DOHH2 (cell line): ENCODE measurements at regions not wholly inside any gene's neighbourhood (a gene's known extent, or its start where the extent isn't known, plus 50 kb on each side); places are given as distances from the start of the nearest gene placed in this dataset.

Experiments used
- H3F3A ChIP-seq: fragments of 200-600 bp; sonication (generic), shearing (Covaris generic); 2 replicates; pipeline ENCODE4 v1.6.0; 2016; ENCODE audit warnings: antibody characterized with exemption, mild to moderate bottlenecking; ENCODE audit not compliant: control insufficient read depth, insufficient read depth
- H3K27ac ChIP-seq: fragments of 200-600 bp; sonication (generic); 2 replicates; pipeline ENCODE4 v1.5.1; 2014; ENCODE audit warnings: low read depth, mild to moderate bottlenecking, low read length, moderate library complexity
- H3K27me3 ChIP-seq: fragments of 200-600 bp; sonication (generic); 2 replicates; pipeline ENCODE4 v1.6.1; 2014; ENCODE audit warnings: mild to moderate bottlenecking, low read length, mixed read lengths; ENCODE audit not compliant: control insufficient read depth
- H3K36me3 ChIP-seq: fragments of 200-600 bp; sonication (generic); 2 replicates; pipeline ENCODE4 v1.6.1; 2014; ENCODE audit warnings: mild to moderate bottlenecking, low read length, moderate library complexity, mixed read lengths; ENCODE audit not compliant: control insufficient read depth
- H3K4me1 ChIP-seq: fragments of 200-600 bp; sonication (generic); 2 replicates; pipeline ENCODE4 v1.6.1; 2014; ENCODE audit warnings: mild to moderate bottlenecking, low read length, mixed read lengths; ENCODE audit not compliant: control insufficient read depth
- H3K4me2 ChIP-seq: fragments of 200-600 bp; sonication (generic); 2 replicates; pipeline ENCODE4 v1.6.0; 2014; ENCODE audit warnings: mild to moderate bottlenecking, low read length, moderate library complexity
- H3K4me3 ChIP-seq: fragments of 200-600 bp; sonication (generic); 2 replicates; pipeline ENCODE4 v1.5.1; 2014; ENCODE audit warnings: mild to moderate bottlenecking, low read length, mixed read lengths
- H3K79me2 ChIP-seq: fragments of 200-600 bp; sonication (generic); 2 replicates; pipeline ENCODE4 v1.6.1; 2014; ENCODE audit warnings: mild to moderate bottlenecking, low read length, mixed read lengths; ENCODE audit not compliant: control insufficient read depth
- H3K9me2 ChIP-seq: fragments of 200-600 bp; sonication (generic); replicated peaks from 2 replicates; pipeline ENCODE4 v1.6.1; 2014; ENCODE audit warnings: mild to moderate bottlenecking, low read length, mixed read lengths; ENCODE audit not compliant: control insufficient read depth
- H3K9me3 ChIP-seq: fragments of 200-600 bp; sonication (generic); 2 replicates; pipeline ENCODE4 v1.6.1; 2014; ENCODE audit warnings: antibody characterized with exemption, low read length, mixed read lengths; ENCODE audit not compliant: control insufficient read depth, insufficient read depth
- H4K20me1 ChIP-seq: fragments of 200-600 bp; sonication (generic); 2 replicates; pipeline ENCODE4 v1.6.0; 2014; ENCODE audit warnings: low read depth, mild to moderate bottlenecking, antibody characterized with exemption, low read length, moderate library complexity; ENCODE audit not compliant: control insufficient read depth, insufficient read depth
- EZH2phosphoT487 ChIP-seq: fragments of 200-600 bp; sonication (generic); IDR thresholded peaks from 2 replicates; pipeline ENCODE4 v1.6.1; 2017; ENCODE audit warnings: borderline replicate concordance, mild to moderate bottlenecking, antibody characterized with exemption, low read length, moderate library complexity, mixed read lengths
- TF ChIP-seq, protein P1 (sequence below): fragments of 200-600 bp; sonication (generic); IDR thresholded peaks from one replicate; pipeline ENCODE4 v1.5.1; 2014; ENCODE audit warnings: antibody characterized with exemption, mild to moderate bottlenecking, low read depth, low read length; ENCODE audit not compliant: poor library complexity, severe bottlenecking

DNA sequence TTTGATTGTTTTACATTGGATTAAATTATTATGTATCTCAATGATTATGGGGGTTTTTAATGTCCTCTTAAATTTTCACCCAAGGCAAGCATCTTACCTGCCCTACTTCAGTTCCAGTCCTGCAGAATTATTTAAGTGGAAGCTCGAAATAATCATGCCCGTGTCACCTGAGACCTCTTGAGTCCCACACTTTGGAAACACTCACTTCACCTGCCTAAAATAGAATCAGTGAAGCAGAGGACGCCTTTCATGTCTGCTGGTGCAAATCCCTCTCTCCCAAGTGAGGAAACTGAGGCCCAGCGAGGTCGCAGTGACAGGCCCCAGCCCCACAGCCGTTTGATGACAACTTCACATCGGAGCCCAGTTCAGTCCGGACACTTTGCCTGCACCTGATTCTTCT is 284.6 kb downstream of the C16orf95 start:
- no peak overlapping the region for H3K4me2 ChIP-seq
- no peaks in the 10 kb centered on the region for H3K27me3 ChIP-seq
- H4K20me1 ChIP-seq, result no peaks in the 10 kb centered on the region
- H3K27ac ChIP-seq, result no peak overlapping the region
- TF ChIP-seq, protein P1, sequence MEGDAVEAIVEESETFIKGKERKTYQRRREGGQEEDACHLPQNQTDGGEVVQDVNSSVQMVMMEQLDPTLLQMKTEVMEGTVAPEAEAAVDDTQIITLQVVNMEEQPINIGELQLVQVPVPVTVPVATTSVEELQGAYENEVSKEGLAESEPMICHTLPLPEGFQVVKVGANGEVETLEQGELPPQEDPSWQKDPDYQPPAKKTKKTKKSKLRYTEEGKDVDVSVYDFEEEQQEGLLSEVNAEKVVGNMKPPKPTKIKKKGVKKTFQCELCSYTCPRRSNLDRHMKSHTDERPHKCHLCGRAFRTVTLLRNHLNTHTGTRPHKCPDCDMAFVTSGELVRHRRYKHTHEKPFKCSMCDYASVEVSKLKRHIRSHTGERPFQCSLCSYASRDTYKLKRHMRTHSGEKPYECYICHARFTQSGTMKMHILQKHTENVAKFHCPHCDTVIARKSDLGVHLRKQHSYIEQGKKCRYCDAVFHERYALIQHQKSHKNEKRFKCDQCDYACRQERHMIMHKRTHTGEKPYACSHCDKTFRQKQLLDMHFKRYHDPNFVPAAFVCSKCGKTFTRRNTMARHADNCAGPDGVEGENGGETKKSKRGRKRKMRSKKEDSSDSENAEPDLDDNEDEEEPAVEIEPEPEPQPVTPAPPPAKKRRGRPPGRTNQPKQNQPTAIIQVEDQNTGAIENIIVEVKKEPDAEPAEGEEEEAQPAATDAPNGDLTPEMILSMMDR, result no peak
- TF ChIP-seq EZH2phosphoT487, result no peak
- H3K4me1 ChIP-seq, result no peaks in the 10 kb centered on the region
- H3F3A ChIP-seq, result no peaks in the 10 kb centered on the region
- H3K79me2 ChIP-seq, result no peaks in the 10 kb centered on the region
- H3K4me3 ChIP-seq, result no peak overlapping the region
- no peaks in the 10 kb centered on the region for H3K9me3 ChIP-seq
- no peaks in the 10 kb centered on the region for H3K36me3 ChIP-seq
- H3K9me2 ChIP-seq, result no peaks in the 10 kb centered on the region

DNA sequence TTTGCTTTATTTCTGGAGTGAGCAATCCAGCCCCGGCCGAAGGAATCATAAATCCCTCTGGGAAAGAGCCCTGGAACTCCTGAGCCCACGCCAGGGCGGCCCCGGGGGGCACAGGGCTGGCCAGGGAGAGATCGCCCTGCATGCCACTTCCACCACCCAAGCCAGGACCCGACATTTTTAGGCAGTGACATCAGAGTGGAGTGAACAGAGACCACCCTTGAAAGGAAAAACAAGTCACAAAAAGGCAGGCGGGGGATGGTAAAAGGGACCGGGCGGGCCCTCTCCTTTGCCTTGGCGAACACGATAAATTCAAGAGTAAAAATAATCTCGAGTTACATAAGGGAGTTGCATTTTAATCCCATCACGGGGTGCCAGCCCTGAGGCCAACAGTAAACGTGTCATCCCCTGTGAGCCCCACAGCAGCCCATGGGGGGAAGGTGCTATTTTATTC is 284.1 kb downstream of the C16orf95 start:
- no peaks in the 10 kb centered on the region for H3F3A ChIP-seq
- H3K27ac ChIP-seq, result no peak overlapping the region

DNA sequence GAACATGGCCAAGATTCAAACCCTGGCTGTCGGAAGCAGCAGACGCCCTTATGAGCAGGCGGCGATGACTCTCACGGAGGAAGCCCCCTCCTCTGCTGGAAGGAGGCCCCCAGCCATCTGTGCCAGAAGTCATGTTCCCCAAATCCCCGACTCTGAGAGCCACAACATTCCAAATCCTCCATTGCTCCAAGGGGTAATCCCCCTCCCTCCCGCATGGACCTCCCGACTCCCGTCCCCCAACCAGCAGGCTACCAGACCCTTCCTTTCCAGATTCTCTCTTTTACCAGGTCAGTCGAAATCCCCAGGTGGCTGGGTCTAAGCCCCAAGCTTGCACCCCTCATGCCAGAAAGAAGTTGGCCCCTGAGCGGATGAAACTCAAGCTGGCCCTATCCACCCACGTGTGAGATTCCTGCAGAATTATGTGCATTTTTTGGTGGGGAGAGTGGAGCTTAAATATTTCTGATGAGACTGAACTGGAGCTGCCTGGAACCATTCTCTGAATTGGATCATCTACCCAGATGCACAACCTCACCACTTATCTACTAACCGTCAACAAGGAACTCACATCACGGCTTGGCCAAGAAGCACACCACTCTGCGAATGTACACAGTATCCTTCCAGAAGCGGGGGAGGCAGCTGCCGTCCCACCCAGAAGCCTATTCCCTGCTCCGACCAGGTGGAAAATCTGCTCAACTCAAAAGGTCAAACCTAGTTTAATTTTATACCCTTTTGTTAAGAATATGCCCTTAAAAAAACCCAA is 283.5 kb downstream of the C16orf95 start:
- TF ChIP-seq, protein P1, result no peak
- no peak for TF ChIP-seq EZH2phosphoT487
- H3K27me3 ChIP-seq, result no peaks in the 10 kb centered on the region
- no peaks in the 10 kb centered on the region for H3K9me3 ChIP-seq
- H3K4me3 ChIP-seq, result no peak overlapping the region
- no peaks in the 10 kb centered on the region for H3K79me2 ChIP-seq
- H3K36me3 ChIP-seq, result no peaks in the 10 kb centered on the region
- no peaks in the 10 kb centered on the region for H4K20me1 ChIP-seq
- no peak overlapping the region for H3K27ac ChIP-seq
- H3K9me2 ChIP-seq, result no peaks in the 10 kb centered on the region
- H3K4me1 ChIP-seq, result no peaks in the 10 kb centered on the region
- no peaks in the 10 kb centered on the region for H3F3A ChIP-seq
- no peak overlapping the region for H3K4me2 ChIP-seq

More for the DNA sequence above, 284.1 kb downstream of the C16orf95 start:
- Histone ChIP-seq H3K79me2 (no peaks in the 10 kb centered on the region), H3K4me2 (no peak overlapping the region), H3K9me3 (no peaks in the 10 kb centered on the region), H3K36me3 (no peaks in the 10 kb centered on the region), H3K4me1 (no peaks in the 10 kb centered on the region), H3K4me3 (no peak overlapping the region), H3K9me2 (no peaks in the 10 kb centered on the region), H3K27me3 (no peaks in the 10 kb centered on the region), H4K20me1 (no peaks in the 10 kb centered on the region)
- no peak for TF ChIP-seq EZH2phosphoT487
- TF ChIP-seq, protein P1, result no peak
